KOPT-K1 (cell line): ENCODE measurements at regions not wholly inside any gene's neighbourhood (a gene's known extent, or its start where the extent isn't known, plus 50 kb on each side); places are given as distances from the start of the nearest gene placed in this dataset.

ENCODE experiments used
- H3K27ac ChIP-seq: fragments of 200-600 bp; sonication (generic); 2 replicates; pipeline ENCODE4 v1.5.1; 2016; ENCODE audit warnings: antibody characterized with exemption, mild to moderate bottlenecking, low read depth, low read length; ENCODE audit not compliant: poor library complexity, severe bottlenecking
- H3K36me3 ChIP-seq: fragments of 200-600 bp; sonication (generic); 2 replicates; pipeline ENCODE4 v1.5.1; 2017; ENCODE audit warnings: antibody characterized with exemption, mild to moderate bottlenecking, low read length, moderate library complexity; ENCODE audit not compliant: insufficient read depth
- H3K9me3 ChIP-seq: fragments of 200-600 bp; sonication (generic); 2 replicates; pipeline ENCODE4 v1.5.1; 2017; ENCODE audit warnings: antibody characterized with exemption, low read length, mild to moderate bottlenecking; ENCODE audit not compliant: insufficient read depth, poor library complexity, severe bottlenecking

GRCh38 chr9:105930011-105930627 lies 235.8 kb downstream of the TMEM38B start:
- H3K36me3 ChIP-seq: no peaks in the 10 kb centered on the region
- H3K27ac ChIP-seq: no peak overlapping the region
- no peaks in the 10 kb centered on the region for H3K9me3 ChIP-seq

GRCh38 chr9:105932276-105932675 lies 237.9 kb downstream of the TMEM38B start:
- Histone ChIP-seq H3K9me3 (no peaks in the 10 kb centered on the region), H3K36me3 (no peaks in the 10 kb centered on the region), H3K27ac (no peak overlapping the region)

- no peak overlapping the region for H3K27ac ChIP-seq
- H3K36me3 ChIP-seq: no peaks in the 10 kb centered on the region
- H3K9me3 ChIP-seq: no peaks in the 10 kb centered on the region
Measured at GRCh38 chr9:105950448-105950847, 256.1 kb downstream of the TMEM38B start.

DNA sequence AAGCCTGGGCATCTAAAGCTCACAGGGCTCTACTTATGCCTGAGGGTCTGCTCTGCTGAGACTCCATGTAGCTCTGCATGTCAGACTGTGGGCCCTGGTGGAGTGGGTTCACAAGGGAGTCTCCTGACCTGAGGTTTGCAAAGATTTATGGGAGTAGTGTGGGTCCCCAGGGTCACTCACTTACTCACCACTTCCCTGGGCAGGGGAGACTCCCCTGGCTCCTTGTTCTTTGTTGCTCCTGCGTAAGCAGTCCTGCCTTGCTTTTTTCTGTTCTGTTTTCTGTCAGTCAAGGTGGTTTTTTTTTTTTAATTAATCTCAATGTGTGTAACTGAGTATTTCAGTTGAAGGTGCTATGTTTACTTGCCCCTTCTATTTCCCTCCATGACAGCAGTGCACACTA lies 256.6 kb downstream of the TMEM38B start:
- Histone ChIP-seq H3K27ac (no peak overlapping the region), H3K9me3 (no peaks in the 10 kb centered on the region), H3K36me3 (no peaks in the 10 kb centered on the region)

GRCh38 chr9:105954517-105954916 lies 260.2 kb downstream of the TMEM38B start:
- Histone ChIP-seq H3K36me3 (no peaks in the 10 kb centered on the region), H3K27ac (no peak overlapping the region), H3K9me3 (no peaks in the 10 kb centered on the region)

GRCh38 chr9:105957830-105958229 lies 263.5 kb downstream of the TMEM38B start:
- Histone ChIP-seq H3K36me3 (no peaks in the 10 kb centered on the region), H3K9me3 (no peaks in the 10 kb centered on the region), H3K27ac (no peak overlapping the region)

DNA sequence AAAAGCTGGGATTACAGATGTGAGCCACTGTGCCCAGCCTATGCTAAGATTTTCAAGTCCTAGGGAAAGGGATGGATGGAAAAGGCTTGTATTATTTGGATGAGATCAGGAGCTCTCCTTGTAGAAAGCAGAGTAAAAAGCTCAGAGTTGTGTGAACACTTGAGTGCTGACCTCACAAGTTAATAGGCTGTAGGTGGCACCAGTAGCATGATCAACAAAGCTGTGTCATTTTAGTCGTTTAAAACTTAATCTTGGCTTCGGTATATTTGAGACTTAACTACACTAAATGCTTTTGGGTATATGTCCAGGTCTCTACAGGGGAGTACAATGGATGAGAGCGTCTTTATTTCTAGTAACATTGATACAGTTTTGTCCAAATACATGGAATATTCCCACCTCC lies 264.2 kb downstream of the TMEM38B start:
- Histone ChIP-seq H3K36me3 (no peaks in the 10 kb centered on the region), H3K9me3 (no peaks in the 10 kb centered on the region), H3K27ac (no peak overlapping the region)

DNA sequence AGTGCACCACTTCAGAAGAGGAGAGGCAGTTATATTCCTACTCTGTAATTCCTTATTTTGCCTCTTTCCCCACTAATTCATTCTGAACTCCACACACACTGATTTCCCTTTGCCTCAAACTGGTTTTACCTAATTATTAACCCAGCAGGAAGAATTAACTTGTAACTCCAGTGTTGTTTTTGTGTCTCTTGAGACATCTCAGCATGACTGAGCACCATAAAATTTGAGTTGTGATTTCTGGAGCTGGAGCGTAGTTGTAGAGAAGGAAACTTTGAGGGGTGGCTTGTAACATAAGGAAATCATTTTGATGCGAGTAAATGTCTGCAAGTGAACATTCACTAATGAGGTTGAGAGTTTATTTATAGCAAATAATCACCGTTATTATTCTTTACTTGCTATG lies 265.2 kb downstream of the TMEM38B start:
- H3K27ac ChIP-seq: no peak overlapping the region
- H3K36me3 ChIP-seq: no peaks in the 10 kb centered on the region
- no peaks in the 10 kb centered on the region for H3K9me3 ChIP-seq

DNA sequence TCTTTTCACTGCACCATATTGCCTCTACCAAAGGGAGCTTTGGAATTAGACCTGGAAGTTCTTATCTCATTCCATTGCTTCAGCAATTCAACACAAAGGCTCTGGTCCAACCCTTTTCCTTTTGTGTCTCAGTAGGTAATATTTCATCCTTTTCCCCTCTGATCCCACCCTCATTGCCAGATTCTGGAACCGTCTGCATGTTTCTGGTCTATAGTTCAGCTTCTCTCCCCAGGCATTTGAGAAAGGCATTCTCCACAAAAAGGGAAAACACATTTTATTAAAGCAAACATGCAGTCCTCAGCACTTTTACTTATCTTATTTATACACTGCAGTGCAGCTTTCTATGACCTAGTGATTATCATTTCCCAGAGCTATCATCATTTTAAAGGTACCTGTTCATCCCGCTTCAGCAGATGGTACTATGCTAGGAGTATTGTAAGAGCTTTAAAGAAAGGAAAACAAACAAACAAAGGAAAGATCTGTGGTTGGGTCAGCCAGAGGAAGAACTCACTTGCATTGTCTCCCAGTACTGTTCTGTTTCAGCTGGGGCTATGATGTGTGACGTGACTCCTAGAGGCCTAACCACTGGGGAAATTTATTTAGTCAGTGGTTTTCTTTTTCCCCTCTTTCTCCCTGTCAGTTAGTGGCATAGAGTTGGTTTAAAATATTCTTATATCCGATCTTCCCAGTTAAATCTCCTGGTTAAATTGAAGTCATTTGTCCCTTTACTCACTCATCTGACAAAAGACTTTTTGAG lies 269.2 kb downstream of the TMEM38B start:
- no peaks in the 10 kb centered on the region for H3K9me3 ChIP-seq
- no peak overlapping the region for H3K27ac ChIP-seq
- no peaks in the 10 kb centered on the region for H3K36me3 ChIP-seq

GRCh38 chr9:105964156-105964555 lies 269.8 kb downstream of the TMEM38B start:
- Histone ChIP-seq H3K9me3 (no peaks in the 10 kb centered on the region), H3K36me3 (no peaks in the 10 kb centered on the region), H3K27ac (no peak overlapping the region)

DNA sequence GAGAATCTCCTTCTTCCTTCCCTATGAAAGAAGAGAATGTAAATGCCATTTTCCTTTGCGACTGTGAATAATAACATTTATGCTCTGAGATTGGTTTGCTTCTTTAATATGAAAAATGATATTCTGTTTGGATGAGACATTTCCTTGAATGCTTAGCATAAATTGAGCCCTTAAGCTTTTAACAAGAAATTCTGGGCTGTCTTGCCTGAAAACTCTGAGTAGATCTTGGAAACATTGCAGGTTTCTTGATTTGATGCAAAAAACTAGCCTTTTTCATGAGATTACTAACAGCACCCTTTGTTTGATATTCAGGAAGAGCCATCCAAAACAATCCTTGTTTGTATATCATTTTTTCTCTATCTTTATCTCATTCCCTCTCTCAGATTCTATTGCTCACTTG lies 272.5 kb downstream of the TMEM38B start:
- Histone ChIP-seq H3K9me3 (no peaks in the 10 kb centered on the region), H3K27ac (no peak overlapping the region), H3K36me3 (no peaks in the 10 kb centered on the region)

- Histone ChIP-seq H3K27ac (no peak overlapping the region), H3K36me3 (no peaks in the 10 kb centered on the region), H3K9me3 (no peaks in the 10 kb centered on the region)
Measured at GRCh38 chr9:105967248-105967647, 272.9 kb downstream of the TMEM38B start.

DNA sequence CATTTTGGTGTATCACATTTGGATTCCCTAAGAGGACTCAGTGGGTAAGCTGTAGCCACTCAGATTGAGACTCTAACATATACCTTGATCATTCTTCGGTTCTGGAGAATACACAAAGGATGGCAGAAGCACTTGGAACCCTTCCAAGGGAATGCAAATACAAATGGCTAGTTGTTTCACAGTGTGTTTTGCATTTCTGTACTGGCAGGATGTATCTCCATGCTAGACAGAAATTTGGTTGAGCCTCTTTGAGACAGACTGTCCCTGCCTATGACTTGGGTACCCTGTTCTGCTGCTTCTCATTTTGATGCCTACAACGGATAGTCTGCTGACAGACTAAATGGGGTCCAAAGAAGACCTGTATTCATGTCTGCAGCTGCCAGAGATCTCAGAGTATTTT lies 273.5 kb downstream of the TMEM38B start:
- no peak overlapping the region for H3K27ac ChIP-seq
- H3K36me3 ChIP-seq: no peaks in the 10 kb centered on the region
- H3K9me3 ChIP-seq: no peaks in the 10 kb centered on the region

- no peaks in the 10 kb centered on the region for H3K36me3 ChIP-seq
- no peak overlapping the region for H3K27ac ChIP-seq
- no peaks in the 10 kb centered on the region for H3K9me3 ChIP-seq
Measured at GRCh38 chr9:105968811-105969466, 274.6 kb downstream of the TMEM38B start.

GRCh38 chr9:105969636-105970035 lies 275.3 kb downstream of the TMEM38B start:
- Histone ChIP-seq H3K27ac (no peak overlapping the region), H3K36me3 (no peaks in the 10 kb centered on the region), H3K9me3 (no peaks in the 10 kb centered on the region)

DNA sequence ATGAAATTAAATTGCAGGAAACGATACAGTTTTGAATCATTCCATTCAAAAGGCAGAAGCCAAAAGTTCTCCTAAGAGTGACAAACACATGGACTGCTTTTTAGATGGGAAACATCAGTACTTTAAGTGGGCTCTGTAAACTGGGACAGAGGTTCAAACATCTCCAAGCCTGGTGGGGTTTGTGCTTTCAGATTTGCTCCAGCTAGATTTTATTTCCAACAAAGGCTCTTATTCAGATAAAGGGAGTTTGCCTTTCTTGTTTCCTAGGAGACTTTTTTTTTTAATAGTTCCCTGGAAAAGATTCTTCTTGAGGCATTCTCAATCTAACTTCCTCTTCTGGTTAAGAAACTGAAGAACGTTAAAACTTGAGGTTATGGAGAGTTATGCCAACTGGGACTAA lies 277.6 kb downstream of the TMEM38B start:
- Histone ChIP-seq H3K9me3 (no peaks in the 10 kb centered on the region), H3K36me3 (no peaks in the 10 kb centered on the region), H3K27ac (no peak overlapping the region)
